HEK293T (cell line): ENCODE measurements at regions not wholly inside any gene's neighbourhood (a gene's known extent, or its start where the extent isn't known, plus 50 kb on each side); places are given as distances from the start of the nearest gene placed in this dataset.

Experiments used
- BHLHE40 ChIP-seq: fragments of 450-650 bp; IDR thresholded peaks from 2 replicates; pipeline ENCODE4 v1.6.1; 2016; ENCODE audit warnings: mild to moderate bottlenecking, moderate library complexity, borderline replicate concordance
- FOXK2 ChIP-seq: fragments of 450-650 bp; IDR thresholded peaks from 2 replicates; pipeline ENCODE4 v1.6.1; 2016; ENCODE audit warnings: mild to moderate bottlenecking
- HDGF ChIP-seq: fragments of 450-650 bp; IDR thresholded peaks from 2 replicates; pipeline ENCODE4 v1.6.1; 2017; ENCODE audit warnings: antibody characterized with exemption, borderline replicate concordance
- NFRKB ChIP-seq: fragments of 450-650 bp; IDR thresholded peaks from 2 replicates; pipeline ENCODE4 v1.6.1; 2016; ENCODE audit warnings: mild to moderate bottlenecking, moderate library complexity
- SP1 ChIP-seq: fragments of 450-650 bp; IDR thresholded peaks from 2 replicates; pipeline ENCODE4 v1.6.1; 2017
- TARDBP ChIP-seq: fragments of 450-650 bp; IDR thresholded peaks from 2 replicates; pipeline ENCODE4 v1.6.1; 2016

- TF ChIP-seq HDGF: no peak
- TF ChIP-seq TARDBP: no peak
- no peak for TF ChIP-seq FOXK2
- no peak for TF ChIP-seq BHLHE40
- no peak for TF ChIP-seq NFRKB
- no peak for TF ChIP-seq SP1
Measured at GRCh38 chr2:90069290-90069894, 1377.9 kb downstream of the RPIA start.
